ENCODE measurements at regions not wholly inside any gene's neighbourhood (a gene's known extent, or its start where the extent isn't known, plus 50 kb on each side); places are given as distances from the start of the nearest gene placed in this dataset.

GRCh38 chr9:36744678-36745077 is 172.0 kb downstream of the MELK start (continued):
- TF ChIP-seq, protein P1, sequence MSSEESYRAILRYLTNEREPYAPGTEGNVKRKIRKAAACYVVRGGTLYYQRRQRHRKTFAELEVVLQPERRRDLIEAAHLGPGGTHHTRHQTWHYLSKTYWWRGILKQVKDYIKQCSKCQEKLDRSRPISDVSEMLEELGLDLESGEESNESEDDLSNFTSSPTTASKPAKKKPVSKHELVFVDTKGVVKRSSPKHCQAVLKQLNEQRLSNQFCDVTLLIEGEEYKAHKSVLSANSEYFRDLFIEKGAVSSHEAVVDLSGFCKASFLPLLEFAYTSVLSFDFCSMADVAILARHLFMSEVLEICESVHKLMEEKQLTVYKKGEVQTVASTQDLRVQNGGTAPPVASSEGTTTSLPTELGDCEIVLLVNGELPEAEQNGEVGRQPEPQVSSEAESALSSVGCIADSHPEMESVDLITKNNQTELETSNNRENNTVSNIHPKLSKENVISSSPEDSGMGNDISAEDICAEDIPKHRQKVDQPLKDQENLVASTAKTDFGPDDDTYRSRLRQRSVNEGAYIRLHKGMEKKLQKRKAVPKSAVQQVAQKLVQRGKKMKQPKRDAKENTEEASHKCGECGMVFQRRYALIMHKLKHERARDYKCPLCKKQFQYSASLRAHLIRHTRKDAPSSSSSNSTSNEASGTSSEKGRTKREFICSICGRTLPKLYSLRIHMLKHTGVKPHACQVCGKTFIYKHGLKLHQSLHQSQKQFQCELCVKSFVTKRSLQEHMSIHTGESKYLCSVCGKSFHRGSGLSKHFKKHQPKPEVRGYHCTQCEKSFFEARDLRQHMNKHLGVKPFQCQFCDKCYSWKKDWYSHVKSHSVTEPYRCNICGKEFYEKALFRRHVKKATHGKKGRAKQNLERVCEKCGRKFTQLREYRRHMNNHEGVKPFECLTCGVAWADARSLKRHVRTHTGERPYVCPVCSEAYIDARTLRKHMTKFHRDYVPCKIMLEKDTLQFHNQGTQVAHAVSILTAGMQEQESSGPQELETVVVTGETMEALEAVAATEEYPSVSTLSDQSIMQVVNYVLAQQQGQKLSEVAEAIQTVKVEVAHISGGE (CRISPR knock-in tag; IDR thresholded peaks at IDR 0.05), result no peak

- H3K79me2 ChIP-seq (ENCODE audit: control insufficient read depth, insufficient read depth, low read length), result no peaks in the 10 kb centered on the region
- DNase-seq (ENCODE audit: extremely low read depth in 1 of 4, low spot score in 3 of 4), result no peak
- intact Hi-C loops (cut with micrococcal nuclease) (no loop called here), in situ Hi-C loops (cut with MboI) (loop anchor here (25.0 kb wide), 1 partner anchor 334 kb away; the partner anchor contains the start of gene RNF38)
- no peaks in the 10 kb centered on the region for H3K36me3 ChIP-seq (ENCODE audit: control insufficient read depth, insufficient read depth, low read length)
- no peak overlapping the region for H3K4me2 ChIP-seq (ENCODE audit: insufficient read depth, low read length)
- TF ChIP-seq TAL1 (IDR thresholded peaks at IDR 0.05) (no peak), ARID3B (CRISPR knock-in tag; IDR thresholded peaks at IDR 0.05; ENCODE audit: borderline replicate concordance) (no peak), FOXP1 (CRISPR knock-in tag; IDR thresholded peaks at IDR 0.05) (no peak)
- no peak overlapping the region for H3K9ac ChIP-seq (ENCODE audit: insufficient read depth in 1 of 2, low read depth in 2 of 2, low read length in 2 of 2)
- no peak overlapping the region for H2AFZ ChIP-seq (ENCODE audit: low read depth, low read length)
- no peaks in the 10 kb centered on the region for H3K4me1 ChIP-seq (replicated peaks in 1 of 2; ENCODE audit: control insufficient read depth in 2 of 2, insufficient read depth in 2 of 2, low read length in 2 of 2)
- no TSS peak for BruUV-seq (replicated peaks)
- ChIA-PET CTCF (ENCODE audit: low intra/inter-chr PET ratio) (no interaction called here), POLR2A (no interaction called here)
- no peak overlapping the region for H3K27ac ChIP-seq (ENCODE audit: extremely low read depth, low read depth, low read length)
- peaks cover 0 to 15% of the 10 kb centered on the region in 2 experiments; a peak in 1 of 5 replicates for H3K27me3 ChIP-seq (ENCODE audit: control insufficient read depth in 2 of 2, insufficient read depth in 2 of 2, low read length in 2 of 2)
- no peaks in the 10 kb centered on the region for H4K20me1 ChIP-seq (replicated peaks; ENCODE audit: control insufficient read depth, insufficient read depth, low read length)
- FAIRE-seq, result no peak
- no peaks in the 10 kb centered on the region for H3K9me3 ChIP-seq (replicated peaks; ENCODE audit: control insufficient read depth, insufficient read depth, low read depth, low read length)
- H3K9me1 ChIP-seq (ENCODE audit: control insufficient read depth, insufficient read depth, low read length), result no peaks in the 10 kb centered on the region
- no peak for ATAC-seq
- H3K4me3 ChIP-seq, result no peak overlapping the region
- WGBS (ENCODE audit: insufficient coverage, low coverage, missing lambda C conversion rate), result 0% methylated on average over 8 of the region's 11 CpGs
Measured at GRCh38 chr9:36745977-36746376, 173.3 kb downstream of the MELK start.

All from K562 (cell line).